HG02759 (cell line): ENCODE measurements at regions not wholly inside any gene's neighbourhood (a gene's known extent, or its start where the extent isn't known, plus 50 kb on each side); places are given as distances from the start of the nearest gene placed in this dataset.
"Not testable (repeated sequence)": the region's sequence is repeated elsewhere in the genome, so short reads cannot be mapped to it uniquely, and the experiment has no call there.

Experiments used
- ATAC-seq: cut with Tn5 transposase; IDR thresholded peaks from one replicate; pipeline ENCODE4 v1.9.1; 2021; ENCODE audit warnings: mild to moderate bottlenecking, moderate library complexity; ENCODE audit not compliant: unreplicated experiment

DNA sequence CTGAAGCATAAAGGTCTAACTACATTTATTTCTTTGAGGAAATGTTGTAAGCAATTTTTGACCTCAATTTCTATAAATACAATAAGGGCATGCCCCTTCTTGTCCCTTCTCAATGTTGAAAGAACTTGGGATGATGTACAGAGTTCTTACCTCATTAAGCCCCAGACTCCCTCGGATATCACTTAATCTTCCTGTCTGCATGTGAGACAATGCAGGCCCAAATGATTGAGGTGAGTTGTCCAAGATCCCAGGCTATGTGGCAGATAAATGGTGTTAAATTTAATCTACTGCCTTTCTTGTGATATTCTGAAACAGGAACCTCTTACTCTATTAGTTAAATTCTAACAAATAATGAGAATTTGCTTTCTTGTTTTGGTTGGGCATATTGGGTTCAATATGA is 1073.4 kb upstream of the GYPC start:
- no peak for ATAC-seq

DNA sequence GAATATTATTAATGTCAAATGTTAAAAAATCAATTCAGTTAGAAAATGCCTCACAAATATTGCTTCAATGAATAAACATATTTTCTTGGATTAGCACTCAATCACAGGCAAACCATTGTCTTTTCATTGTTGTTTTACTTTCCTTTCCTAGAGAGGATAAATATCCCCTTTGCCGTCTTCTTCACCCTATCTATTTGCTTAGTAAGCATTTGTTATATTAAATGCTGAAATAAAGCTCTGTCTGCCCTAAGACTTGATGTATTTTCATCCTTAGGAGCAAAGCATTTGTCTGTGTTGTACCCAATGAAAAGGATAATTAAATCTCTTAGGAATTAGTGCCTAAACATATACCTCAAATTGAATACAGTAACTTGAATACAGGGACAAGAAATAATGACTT is 1071.2 kb upstream of the GYPC start:
- no peak for ATAC-seq

DNA sequence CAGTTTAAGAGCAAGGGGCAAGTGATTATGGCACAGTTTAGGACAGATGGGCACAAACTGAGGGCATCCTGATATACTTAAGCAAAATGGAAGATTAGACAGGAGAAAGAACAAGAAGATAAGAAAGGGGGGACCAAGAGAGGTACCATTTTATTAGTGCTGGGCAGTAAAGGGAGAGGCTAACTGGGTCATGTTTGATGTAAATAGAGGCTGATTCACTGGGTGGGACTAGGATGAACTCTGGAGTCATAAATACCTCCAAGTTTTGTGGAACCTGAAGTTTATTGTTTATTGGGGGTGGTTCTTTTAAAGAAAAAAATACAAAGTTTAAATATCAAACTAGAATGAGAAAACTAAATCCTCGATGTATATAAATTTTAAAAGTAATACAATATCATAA is 1067.2 kb upstream of the GYPC start:
- ATAC-seq: no peak

DNA sequence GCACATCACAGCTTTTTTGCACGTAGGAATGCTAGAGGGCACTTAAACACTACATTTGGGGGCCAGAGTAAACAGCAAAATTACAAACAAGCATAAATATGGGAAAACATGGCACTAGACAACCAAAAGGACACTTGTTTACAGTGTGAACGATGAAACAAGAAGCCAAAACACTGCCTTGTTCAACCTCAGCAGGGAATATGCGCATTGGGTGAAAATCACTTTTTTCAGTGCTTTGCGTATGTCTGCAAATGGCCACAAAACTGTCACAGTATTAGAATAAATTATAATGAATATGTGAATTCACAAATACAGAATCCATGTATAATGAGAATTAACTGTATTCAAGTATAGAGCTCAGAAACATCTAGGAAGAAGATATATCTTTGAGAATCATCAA is 1064.0 kb upstream of the GYPC start:
- no peak for ATAC-seq

DNA sequence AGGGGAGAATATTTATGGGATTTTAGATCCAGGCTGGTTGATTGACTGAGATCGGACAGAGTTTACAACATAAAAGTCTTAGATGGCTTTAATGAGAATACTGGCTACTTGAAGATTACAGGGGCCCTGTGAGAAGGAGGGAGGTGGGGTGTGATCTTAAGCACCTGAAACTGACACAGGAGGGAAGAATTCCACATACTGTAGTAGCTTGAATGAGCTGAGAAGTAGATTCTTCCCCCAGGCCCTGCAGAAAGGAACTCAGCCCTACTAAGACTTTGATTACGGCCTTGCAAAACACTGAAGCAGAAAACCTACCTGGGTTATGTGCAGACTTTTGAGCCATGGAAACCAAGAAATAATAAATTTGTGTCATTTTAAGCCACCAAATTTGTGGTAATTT is 1062.9 kb upstream of the GYPC start:
- ATAC-seq: no peak

DNA sequence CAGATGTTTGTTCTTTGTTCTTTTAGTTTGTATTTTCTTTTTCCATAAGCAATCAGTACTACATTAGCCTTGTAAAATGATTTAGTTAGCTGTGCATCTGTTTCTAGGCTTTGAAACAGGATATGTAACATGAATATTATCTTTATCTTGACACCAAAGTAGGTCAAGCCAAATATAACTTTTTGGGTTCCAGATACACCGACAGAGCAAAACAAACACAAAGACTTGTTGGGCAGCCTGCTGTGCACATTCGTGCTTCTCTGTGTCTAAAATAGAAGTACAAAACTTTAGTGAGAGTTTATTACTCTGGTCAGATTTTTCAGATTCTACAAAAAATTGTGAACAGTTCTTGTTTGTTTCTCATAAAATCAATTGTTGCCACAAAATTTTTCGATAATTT is 1059.3 kb upstream of the GYPC start:
- ATAC-seq: no peak

DNA sequence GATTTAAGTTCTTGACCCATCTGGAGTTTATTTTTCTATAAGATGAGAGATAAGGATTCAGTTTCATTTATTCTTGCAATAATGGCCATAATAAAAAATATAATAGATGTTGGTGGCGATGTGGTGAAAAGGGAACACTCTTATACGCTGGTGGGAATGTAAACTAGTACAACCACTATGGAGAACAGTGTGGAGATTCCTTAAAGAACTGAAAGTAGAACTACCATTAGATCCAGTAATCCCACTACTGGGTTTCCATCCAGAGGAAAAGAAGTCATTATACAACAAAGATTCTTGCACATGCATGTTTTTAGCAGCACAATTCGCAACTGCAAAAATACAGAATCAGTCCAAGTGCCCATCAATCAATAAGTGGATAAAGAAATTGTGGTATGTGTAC is 1040.5 kb upstream of the GYPC start:
- ATAC-seq: no peak

DNA sequence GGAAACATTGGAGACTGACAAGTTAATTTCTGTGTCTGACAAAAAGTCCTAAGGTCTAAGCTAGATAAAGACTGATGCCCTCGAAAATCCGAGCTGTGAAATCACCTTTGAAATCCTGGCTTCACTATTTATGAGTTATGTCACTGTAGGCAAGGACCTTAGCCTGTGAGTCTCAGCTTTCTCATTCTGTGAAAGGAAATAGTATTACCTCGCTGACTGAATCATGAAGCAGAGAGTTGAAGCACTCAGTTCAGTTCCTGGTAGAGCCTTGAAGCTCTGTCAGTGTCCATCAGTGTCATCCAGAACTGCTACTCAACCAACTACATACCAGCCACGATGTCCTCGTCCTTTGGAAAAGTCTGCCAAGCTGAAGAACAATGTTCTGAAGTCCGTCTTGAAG is 1025.6 kb upstream of the GYPC start:
- ATAC-seq: no peak

DNA sequence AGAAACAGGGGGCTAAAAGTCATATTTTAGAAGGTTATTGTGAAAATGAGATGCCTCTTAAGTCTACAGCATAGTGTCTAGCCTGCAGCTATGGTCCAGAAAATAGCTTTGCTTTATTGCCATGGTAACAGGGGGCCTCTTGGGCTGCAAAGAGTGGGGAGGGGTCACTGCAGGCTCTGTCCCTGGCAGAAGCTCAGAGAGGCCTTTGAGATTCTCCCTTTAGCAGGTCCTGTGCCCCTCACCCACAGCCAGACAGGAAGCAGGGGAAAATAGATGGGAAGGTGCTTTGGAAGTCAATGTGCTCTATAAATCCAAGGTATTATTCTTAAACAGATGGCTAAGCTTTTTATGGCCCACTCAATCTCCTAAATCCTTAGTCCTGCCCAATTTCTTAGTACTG is 1021.3 kb upstream of the GYPC start:
- no peak for ATAC-seq

DNA sequence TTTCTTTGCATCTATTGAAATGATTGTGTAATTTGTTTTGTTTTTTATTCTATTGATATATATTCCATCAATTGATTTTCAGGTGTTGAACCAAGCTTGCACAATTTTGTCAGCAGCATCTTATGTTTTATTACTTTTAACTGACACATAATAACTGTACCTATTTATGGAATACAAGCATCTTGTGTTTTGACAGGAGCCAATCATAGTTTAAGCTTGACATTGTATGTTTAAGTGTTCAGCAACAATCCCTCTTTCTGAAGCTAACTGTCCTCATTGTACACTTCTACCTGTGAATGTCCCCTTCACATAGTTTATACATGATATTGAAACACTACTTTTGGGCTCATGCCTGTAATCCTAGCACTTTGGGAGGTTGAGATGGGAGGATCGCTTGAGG is 1017.6 kb upstream of the GYPC start:
- ATAC-seq: no peak

DNA sequence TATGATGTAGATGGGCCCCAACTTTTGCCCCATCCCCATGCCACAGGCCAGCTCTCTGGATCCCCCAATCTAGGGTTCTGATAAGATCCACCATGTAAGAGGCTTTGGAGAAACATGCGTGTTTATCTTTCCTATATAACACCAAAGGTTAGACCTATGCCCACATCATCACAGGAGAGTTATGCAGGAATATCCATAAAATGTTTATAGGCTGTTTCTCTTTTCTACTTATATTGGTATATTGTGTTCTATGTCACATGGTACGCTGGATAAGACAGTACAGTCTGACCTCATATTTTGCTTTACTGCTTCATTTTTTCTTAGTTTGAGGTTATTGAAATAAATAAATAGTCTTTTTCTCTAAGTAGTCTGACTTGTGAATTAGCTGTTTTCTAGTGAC is 1013.9 kb upstream of the GYPC start:
- no peak for ATAC-seq

DNA sequence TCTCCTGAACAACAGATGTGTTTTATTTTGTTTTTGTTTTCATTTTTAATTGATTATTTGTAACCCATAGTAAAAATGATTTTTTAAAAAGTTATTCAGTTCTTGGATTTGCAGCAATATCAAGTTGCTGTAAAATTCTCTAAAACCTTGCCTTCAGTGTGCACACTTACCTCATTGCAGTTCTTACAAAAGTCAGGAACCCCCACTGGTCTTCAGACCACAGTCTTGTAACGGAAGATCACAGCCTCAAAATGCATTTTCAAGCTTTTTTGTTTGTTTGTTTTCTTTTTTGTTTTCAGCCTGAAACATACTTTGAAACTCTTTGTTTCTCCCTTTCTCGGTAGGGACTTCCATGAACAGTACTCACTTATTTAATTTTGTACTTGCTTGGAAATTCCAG is 1012.8 kb upstream of the GYPC start:
- ATAC-seq: no peak

DNA sequence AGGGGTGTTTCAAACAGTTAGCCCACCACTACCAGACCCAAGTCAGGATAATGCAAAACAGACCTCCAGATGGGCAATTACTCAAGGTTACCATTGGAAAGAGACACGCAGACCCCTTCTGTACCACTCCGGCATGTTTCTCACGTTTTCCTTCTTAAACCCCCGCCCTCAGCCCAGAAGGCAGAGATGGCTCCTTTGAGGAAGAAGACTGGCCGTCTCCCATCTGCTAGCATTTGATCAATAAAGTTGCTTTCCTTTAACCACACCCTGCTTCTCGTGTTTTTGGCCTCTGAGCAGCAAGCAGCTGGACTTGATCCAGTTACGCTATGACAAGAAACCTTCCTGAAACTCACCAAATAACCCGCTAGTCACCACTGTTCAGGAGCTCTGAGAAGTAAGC is 1012.4 kb upstream of the GYPC start:
- ATAC-seq: no peak

DNA sequence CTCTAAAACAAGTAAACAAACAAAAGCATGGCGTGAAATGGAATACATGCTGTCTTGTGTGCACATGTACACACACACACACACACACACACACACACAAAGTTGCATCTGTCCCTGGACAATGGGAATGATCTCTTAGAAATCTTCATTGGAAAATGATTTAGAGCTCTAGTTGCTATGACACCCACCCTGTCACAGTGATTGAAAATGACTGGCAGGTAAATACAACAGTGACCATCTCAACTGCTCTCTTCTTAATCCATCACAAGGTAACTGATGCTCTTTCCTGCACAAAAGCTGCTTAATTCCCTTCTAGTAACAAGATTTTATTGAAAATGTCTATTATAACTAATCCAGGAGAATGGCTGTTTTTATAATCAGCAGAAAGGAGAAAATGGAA is 1011.7 kb upstream of the GYPC start:
- ATAC-seq: no peak

DNA sequence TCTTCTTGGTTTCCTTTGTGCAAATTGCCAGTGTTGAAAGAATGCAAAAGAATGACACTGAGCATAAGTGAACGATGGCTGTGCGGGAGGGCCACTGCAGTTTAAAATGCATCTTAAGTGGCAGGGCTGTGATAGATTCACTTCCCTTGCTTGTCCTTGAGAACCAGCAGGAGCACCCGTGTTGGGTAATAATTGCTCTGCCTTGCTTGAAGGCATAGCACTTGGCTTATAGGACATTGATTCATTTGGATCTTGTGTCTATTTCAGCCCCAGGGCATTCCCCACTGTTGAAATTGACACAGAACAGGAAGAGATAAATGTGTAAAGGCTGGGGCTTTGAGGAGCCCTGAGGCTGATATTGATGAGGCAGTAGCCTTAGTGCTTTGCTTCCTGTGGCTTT is 1003.7 kb upstream of the GYPC start:
- no peak for ATAC-seq

DNA sequence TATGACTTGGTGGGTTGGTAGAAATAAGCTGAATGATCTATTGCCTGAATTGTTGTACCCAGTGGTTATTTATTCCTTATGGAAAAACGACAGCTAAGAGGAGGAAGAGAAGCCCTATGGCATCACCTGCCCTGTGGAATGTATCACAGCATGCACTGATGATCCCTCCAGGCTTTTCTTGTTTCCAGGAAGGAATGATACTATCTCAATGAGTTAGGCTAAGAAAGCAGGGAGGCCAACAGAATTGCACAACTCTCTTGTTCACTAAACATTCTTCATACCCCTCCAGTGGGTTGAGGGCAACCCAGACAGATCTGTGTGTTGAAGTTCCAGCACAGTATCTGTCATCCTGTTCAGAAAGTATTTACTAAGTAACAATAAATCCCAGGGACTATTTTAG is 1001.7 kb upstream of the GYPC start:
- no peak for ATAC-seq

DNA sequence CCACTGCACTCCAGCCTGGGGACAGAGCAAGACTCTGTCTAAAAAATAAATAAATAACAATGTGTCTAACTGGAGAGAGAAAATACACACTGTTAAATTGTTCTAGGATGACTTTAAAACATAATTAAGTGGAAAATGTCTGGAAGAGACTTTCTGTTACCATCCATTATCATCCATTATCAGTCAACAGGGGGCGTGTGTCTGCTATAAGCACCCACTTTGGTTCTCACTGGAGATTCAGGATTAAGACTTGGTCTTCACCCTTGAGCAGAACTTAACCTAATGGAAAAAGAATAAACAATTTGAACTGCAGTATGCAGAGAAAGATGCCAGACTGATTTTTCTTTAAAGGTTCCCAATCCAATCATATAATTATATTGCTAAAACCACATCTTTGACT is 999.8 kb upstream of the GYPC start:
- ATAC-seq: no peak

DNA sequence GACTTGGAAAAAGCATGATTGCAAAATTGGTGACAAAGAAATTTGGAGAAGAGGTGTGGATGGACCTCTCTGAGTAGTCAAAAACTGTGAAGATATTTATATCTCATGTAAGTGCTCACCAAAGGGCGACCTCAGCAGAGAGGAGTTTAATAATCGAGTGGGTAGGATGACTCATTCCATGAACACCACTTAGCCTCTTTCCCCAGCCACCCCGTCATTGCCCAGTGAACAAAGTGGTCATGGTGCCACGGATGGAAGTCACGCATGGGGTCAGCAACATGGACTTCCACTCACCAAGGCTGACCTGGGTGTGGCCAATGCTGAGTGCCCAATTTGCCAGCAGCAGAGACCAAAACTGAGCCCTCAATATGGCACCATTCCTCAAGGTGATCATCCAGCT is 997.4 kb upstream of the GYPC start:
- ATAC-seq: no peak

DNA sequence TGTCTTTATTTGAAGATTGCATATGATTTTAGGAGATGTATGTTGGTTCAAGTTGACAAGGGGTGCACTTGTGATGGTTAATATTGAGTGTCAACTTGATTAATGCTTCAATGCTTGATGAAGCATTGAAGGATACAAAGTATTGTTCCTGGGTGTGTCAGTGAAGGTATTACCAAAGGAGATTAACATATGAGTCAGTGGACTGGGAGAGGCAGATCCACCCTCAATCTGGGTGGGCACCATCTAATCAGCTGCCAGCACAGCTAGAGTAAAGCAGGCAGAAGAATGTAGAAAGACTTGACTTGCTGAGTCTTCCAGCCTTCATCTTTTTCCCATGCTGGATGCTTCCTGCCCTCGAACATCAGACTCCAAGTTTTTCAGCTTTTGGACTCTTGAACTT is 995.6 kb upstream of the GYPC start:
- not testable (repeated sequence) for ATAC-seq

DNA sequence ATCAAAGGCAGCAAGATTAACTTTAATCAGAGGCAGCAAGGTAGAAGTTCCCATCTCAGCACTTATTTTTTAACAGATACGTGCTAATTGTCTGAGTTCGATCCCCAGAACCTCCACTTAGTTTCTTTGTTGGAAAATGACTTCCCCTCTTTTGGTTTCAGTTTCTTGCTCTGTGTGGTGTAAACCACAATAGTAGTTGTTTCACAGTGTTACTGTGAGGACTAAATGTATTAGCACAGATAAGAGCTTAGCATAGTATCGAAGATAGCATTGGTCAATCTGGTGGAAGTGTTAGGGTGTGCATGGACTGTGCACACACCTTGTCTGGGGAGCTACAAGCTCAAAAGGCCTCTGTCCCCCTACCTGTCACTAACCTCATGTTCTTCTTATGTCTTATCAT is 988.3 kb upstream of the GYPC start:
- ATAC-seq: no peak

DNA sequence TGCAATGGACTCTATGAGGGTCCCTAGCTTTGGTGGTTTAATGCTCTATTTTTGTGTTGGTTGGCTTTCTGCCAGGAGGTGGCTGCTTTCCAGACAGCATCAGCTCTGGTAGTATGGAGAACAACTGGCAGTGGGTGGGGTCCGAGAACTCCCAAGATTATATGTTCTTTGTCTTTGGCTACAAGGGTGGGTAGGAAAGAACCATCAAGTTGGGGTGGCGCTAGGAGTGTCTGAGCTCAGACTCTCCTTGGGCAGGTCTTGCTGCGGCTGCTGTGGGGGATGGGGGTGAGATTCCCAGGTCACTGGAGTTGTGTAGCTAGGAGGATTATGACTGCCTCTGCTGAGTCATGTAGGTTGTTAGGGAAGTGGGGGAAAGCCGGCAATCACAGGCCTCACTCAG is 976.1 kb upstream of the GYPC start:
- ATAC-seq: no peak

DNA sequence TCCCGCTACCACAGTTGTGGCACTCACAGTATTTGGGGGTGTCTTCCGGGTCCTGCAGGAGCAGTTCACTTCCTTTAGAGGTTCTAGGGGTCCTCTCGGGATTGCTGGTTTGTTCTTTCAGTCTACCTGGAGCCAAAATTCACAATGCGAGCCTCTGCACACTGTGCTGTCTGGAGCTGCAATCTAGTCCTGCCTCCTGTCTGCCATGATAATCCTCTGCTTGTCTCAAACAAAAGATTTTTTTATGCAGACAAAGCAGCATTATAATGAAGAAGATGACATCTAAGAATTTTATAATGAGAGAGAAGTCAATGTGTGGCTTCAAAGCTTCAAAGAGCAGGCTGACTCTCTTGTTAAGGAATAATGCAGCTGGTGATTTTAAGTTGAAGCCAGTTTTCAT is 975.1 kb upstream of the GYPC start:
- no peak for ATAC-seq

DNA sequence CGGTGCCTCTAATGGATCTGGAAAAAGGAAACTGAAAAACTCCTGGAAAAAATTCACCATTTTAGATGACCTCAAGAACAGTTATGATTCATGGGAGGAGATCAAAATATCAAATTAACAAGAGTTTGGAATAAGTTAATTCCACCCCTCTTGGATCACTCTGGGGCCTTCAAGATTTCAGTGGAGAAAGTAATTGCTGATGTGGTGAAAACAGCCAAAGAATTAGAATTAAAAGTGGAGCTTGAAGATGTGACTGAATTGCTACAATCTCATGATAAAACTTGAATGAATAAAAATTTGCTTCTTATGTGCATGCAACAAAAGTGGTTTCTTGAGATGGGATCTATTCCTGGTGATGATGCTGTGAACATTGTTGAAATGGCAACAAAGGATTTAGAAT is 974.4 kb upstream of the GYPC start:
- no peak for ATAC-seq
